Astrocyte of the cerebellum (primary cell): ENCODE measurements at regions not wholly inside any gene's neighbourhood (a gene's known extent, or its start where the extent isn't known, plus 50 kb on each side); places are given as distances from the start of the nearest gene placed in this dataset.

Source experiments
- DNase-seq: peaks from one replicate; pipeline ENCODE4 v3.0.0-alpha.2; 2011; ENCODE audit warnings: low read depth
- H3K4me3 ChIP-seq: 2 replicates; pipeline ENCODE4 v1.5.1; 2011; ENCODE audit warnings: mild to moderate bottlenecking, low read depth, low read length, moderate library complexity
- CTCF ChIP-seq: IDR thresholded peaks from 2 replicates; pipeline ENCODE4 v1.5.1; 2012; ENCODE audit warnings: low read length, low read depth, moderate library complexity, mild to moderate bottlenecking; ENCODE audit errors: missing control alignments
- in situ Hi-C: cut with HindIII; loops from 2 replicates; pipeline ENCODE4 v1.10.0; 2017; ENCODE audit warnings: low sequenced_read_pairs

GRCh38 chr9:89721176-89721700, 116.4 kb downstream of the GADD45G start:
- no peak for TF ChIP-seq CTCF
- in situ Hi-C loops, result no loop called here
- DNase-seq, result no peak
- H3K4me3 ChIP-seq, result no peak overlapping the region

GRCh38 chr9:89721971-89722530, 117.2 kb downstream of the GADD45G start:
- DNase-seq, result no peak
- no peak overlapping the region for H3K4me3 ChIP-seq
- in situ Hi-C loops, result no loop called here
- TF ChIP-seq CTCF, result no peak

GRCh38 chr9:89722712-89723111, 117.9 kb downstream of the GADD45G start:
- no peak for TF ChIP-seq CTCF
- in situ Hi-C loops, result no loop called here
- H3K4me3 ChIP-seq, result no peak overlapping the region
- DNase-seq, result no peak

GRCh38 chr9:89723469-89724100, 118.8 kb downstream of the GADD45G start:
- no peak overlapping the region for H3K4me3 ChIP-seq
- DNase-seq, result no peak
- TF ChIP-seq CTCF, result no peak
- in situ Hi-C loops, result no loop called here

GRCh38 chr9:89724659-89725058, 119.8 kb downstream of the GADD45G start:
- H3K4me3 ChIP-seq, result no peak overlapping the region
- no peak for DNase-seq
- in situ Hi-C loops, result no loop called here
- no peak for TF ChIP-seq CTCF

DNA sequence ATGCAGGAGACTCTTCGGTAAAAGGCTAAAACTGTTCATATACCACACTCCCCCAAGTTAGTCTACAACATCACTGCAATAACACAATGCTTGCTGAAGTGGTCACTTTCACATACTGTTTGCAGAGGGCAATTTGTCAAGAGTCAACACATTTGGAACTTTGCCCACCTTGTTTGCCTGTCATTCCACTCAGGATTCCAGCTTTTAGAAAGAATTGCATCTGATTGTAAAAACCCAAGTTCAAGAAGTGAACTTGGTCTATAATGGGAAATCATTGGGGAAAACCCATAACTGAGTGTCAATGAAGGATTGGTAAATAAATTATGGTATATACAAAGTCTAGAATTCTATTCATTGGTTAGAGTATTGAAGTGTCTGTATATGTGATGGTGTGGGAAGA, 120.5 kb downstream of the GADD45G start:
- in situ Hi-C loops, result no loop called here
- no peak overlapping the region for H3K4me3 ChIP-seq
- DNase-seq, result no peak
- no peak for TF ChIP-seq CTCF
